GM23338 (cell line): ENCODE measurements at regions not wholly inside any gene's neighbourhood (a gene's known extent, or its start where the extent isn't known, plus 50 kb on each side); places are given as distances from the start of the nearest gene placed in this dataset.

Experiments
- ATAC-seq: fragments of 200-7000 bp; cut with Tn5 transposase; 3 replicates; pipeline ENCODE4 v1.9.1; 2020
- DNase-seq: peaks from one replicate; pipeline ENCODE4 v3.0.0-alpha.2; 2015; ENCODE audit warnings: low spot score
- H2AFZ ChIP-seq: fragments of 200-600 bp; sonication (generic); 2 replicates; pipeline ENCODE4 v1.8.0; 2016; ENCODE audit warnings: antibody characterized with exemption, mild to moderate bottlenecking, moderate library complexity
- H3F3A ChIP-seq: fragments of 200-600 bp; sonication (generic); replicated peaks from 2 replicates; pipeline ENCODE4 v1.8.0; 2017; ENCODE audit warnings: antibody characterized with exemption, mixed run types, low read depth
- H3K27ac ChIP-seq: fragments of 200-600 bp; sonication (generic); 2 replicates; pipeline ENCODE4 v1.6.1; 2016; ENCODE audit warnings: low read depth
- H3K27me3 ChIP-seq: fragments of 200-600 bp; sonication (generic); 2 replicates; pipeline ENCODE4 v1.8.0; 2016; ENCODE audit warnings: mild to moderate bottlenecking, mixed run types, moderate library complexity; ENCODE audit not compliant: insufficient read depth
- H3K36me3 ChIP-seq: fragments of 200-600 bp; sonication (generic); 2 replicates; pipeline ENCODE4 v1.8.0; 2016; ENCODE audit warnings: mild to moderate bottlenecking; ENCODE audit not compliant: insufficient read depth
- H3K4me1 ChIP-seq: fragments of 200-600 bp; sonication (generic); 2 replicates; pipeline ENCODE4 v1.8.0; 2016; ENCODE audit warnings: mild to moderate bottlenecking, moderate library complexity; ENCODE audit not compliant: insufficient read depth
- H3K4me2 ChIP-seq: fragments of 200-600 bp; sonication (generic); 2 replicates; pipeline ENCODE4 v1.7.1; 2017; ENCODE audit warnings: mixed run types
- H3K4me3 ChIP-seq: fragments of 200-600 bp; sonication (generic); 2 replicates; pipeline ENCODE4 v1.6.1; 2016; ENCODE audit warnings: mixed run types
- H3K79me2 ChIP-seq: fragments of 200-600 bp; sonication (generic); replicated peaks from 2 replicates; pipeline ENCODE4 v1.8.0; 2017; ENCODE audit warnings: mild to moderate bottlenecking; ENCODE audit not compliant: insufficient read depth
- H3K9me2 ChIP-seq: fragments of 200-600 bp; sonication (generic); 2 replicates; pipeline ENCODE4 v1.8.0; 2017; ENCODE audit not compliant: insufficient read depth
- H4K20me1 ChIP-seq: fragments of 200-600 bp; sonication (generic); replicated peaks from 2 replicates; pipeline ENCODE4 v1.8.0; 2017; ENCODE audit warnings: mild to moderate bottlenecking; ENCODE audit not compliant: insufficient read depth
- H3K27ac Mint-ChIP-seq: 2 replicates; pipeline ENCODE4 v1.8.0; 2020; ENCODE audit warnings: inconsistent platforms, mild to moderate bottlenecking, moderate library complexity, mixed read lengths
- H3K27me3 Mint-ChIP-seq: 3 replicates; pipeline ENCODE4 v1.8.0; 2022; ENCODE audit warnings: low read depth, mild to moderate bottlenecking, moderate library complexity, mixed read lengths, inconsistent platforms; ENCODE audit not compliant: insufficient read depth, poor library complexity
- H3K36me3 Mint-ChIP-seq: 3 replicates; pipeline ENCODE4 v1.8.0; 2021; ENCODE audit warnings: low read depth, mild to moderate bottlenecking, inconsistent platforms, moderate library complexity, mixed read lengths
- H3K4me1 Mint-ChIP-seq: 3 replicates; pipeline ENCODE4 v1.8.0; 2020; ENCODE audit warnings: mild to moderate bottlenecking, inconsistent platforms, mixed read lengths
- H3K4me3 Mint-ChIP-seq: 3 replicates; pipeline ENCODE4 v1.8.0; 2021; ENCODE audit warnings: moderate library complexity, mild to moderate bottlenecking, inconsistent platforms, mixed read lengths
- H3K9me3 Mint-ChIP-seq: 3 replicates; pipeline ENCODE4 v1.8.0; 2020; ENCODE audit warnings: moderate library complexity, mild to moderate bottlenecking, inconsistent platforms, mixed read lengths
- CREB1 ChIP-seq: fragments of 250-450 bp; sonication (Bioruptor Pico); IDR thresholded peaks from 2 replicates; pipeline ENCODE4 v1.5.0; 2020; ENCODE audit warnings: low read depth, mild to moderate bottlenecking, moderate library complexity
- ETS1 ChIP-seq: IDR thresholded peaks from 2 replicates; pipeline ENCODE4 v1.6.1; 2016; ENCODE audit warnings: antibody characterized with exemption
- EZH2 ChIP-seq: fragments of 200-600 bp; sonication (generic); IDR thresholded peaks from one replicate; pipeline ENCODE4 v1.8.0; 2017; ENCODE audit warnings: antibody characterized with exemption, mild to moderate bottlenecking, low read depth; ENCODE audit not compliant: unreplicated experiment
- EZH2phosphoT487 ChIP-seq: fragments of 200-600 bp; sonication (generic); IDR thresholded peaks from one replicate; pipeline ENCODE4 v1.8.1; 2018; ENCODE audit warnings: antibody characterized with exemption; ENCODE audit not compliant: unreplicated experiment
- JUNB ChIP-seq: IDR thresholded peaks from one replicate; pipeline ENCODE4 v1.6.1; 2016; ENCODE audit warnings: antibody characterized with exemption; ENCODE audit not compliant: unreplicated experiment
- NANOG ChIP-seq: IDR thresholded peaks from 2 replicates; pipeline ENCODE4 v1.6.1; 2016; ENCODE audit warnings: antibody characterized with exemption, borderline replicate concordance
- STAT1 ChIP-seq: IDR thresholded peaks from one replicate; pipeline ENCODE4 v1.6.1; 2016; ENCODE audit warnings: antibody characterized with exemption; ENCODE audit not compliant: unreplicated experiment
- ZNF114 ChIP-seq: fragments of 250-450 bp; sonication (Bioruptor Pico); IDR thresholded peaks from 2 replicates; pipeline ENCODE4 v1.5.0; 2020; ENCODE audit warnings: mild to moderate bottlenecking, moderate library complexity
- ZNF331 ChIP-seq: fragments of 250-450 bp; sonication (Bioruptor Pico); IDR thresholded peaks from 2 replicates; pipeline ENCODE4 v1.5.0; 2020; ENCODE audit warnings: low read depth, mild to moderate bottlenecking, moderate library complexity
- TF ChIP-seq, protein P1 (sequence below), 2 experiments: fragments of 200-600 bp in 1 of 2; sonication (generic) in 1 of 2; conservative IDR thresholded peaks; 2 replicates each; pipeline versions ENCODE4 v1.5.1 to v1.6.1; 2016 to 2017; ENCODE audit warnings: antibody characterized with exemption in 2 of 2, low read depth in 2 of 2, mild to moderate bottlenecking in 2 of 2, moderate library complexity in 1 of 2
- TF ChIP-seq, protein P2 (sequence below): fragments of 250-450 bp; sonication (Bioruptor Pico); IDR thresholded peaks from 2 replicates; pipeline ENCODE4 v1.5.0; 2020; ENCODE audit warnings: mild to moderate bottlenecking, moderate library complexity

DNA sequence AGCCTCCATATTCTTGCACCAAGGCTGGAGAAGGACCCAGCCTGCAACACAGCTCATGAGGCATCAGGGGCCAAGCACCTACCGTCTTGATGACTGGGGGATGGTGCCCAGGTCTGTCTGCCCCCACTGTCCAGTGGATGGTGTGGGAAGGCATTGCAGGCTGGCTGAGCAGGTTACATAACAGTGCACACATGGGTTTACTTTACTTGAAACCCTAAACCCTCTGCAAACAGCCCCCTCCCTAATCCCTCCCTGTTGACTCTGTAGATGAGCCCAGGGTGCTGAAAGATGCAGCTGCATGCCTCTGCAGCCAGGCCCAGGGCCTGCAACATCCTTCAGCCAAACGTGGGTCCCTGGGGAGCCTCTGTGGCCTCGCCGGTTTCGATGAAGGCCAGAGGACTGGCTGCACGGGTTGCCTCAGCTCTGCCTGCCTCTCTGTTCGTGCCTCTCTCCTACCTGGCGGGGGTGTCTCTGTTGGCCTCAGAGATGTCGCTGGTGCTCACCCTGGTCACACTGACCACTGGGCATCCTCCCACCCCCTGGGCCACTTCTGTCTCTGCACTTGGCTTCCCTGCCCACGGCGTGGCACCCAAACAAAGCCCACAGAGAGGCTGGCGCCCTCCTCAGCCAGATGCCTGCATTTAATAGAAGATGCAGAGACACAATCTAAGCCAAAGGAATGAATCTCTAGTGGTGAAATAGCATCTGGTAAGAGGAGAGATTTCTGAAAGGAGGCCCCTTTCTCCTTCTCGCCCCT is 95.1 kb downstream of the METRNL start:
- no peak for TF ChIP-seq ETS1
- TF ChIP-seq, protein P1, sequence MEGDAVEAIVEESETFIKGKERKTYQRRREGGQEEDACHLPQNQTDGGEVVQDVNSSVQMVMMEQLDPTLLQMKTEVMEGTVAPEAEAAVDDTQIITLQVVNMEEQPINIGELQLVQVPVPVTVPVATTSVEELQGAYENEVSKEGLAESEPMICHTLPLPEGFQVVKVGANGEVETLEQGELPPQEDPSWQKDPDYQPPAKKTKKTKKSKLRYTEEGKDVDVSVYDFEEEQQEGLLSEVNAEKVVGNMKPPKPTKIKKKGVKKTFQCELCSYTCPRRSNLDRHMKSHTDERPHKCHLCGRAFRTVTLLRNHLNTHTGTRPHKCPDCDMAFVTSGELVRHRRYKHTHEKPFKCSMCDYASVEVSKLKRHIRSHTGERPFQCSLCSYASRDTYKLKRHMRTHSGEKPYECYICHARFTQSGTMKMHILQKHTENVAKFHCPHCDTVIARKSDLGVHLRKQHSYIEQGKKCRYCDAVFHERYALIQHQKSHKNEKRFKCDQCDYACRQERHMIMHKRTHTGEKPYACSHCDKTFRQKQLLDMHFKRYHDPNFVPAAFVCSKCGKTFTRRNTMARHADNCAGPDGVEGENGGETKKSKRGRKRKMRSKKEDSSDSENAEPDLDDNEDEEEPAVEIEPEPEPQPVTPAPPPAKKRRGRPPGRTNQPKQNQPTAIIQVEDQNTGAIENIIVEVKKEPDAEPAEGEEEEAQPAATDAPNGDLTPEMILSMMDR (conservative IDR thresholded peaks at IDR 0.05; ENCODE audit: low read depth in 2 of 2): 0 out of 4 replicates have a peak, but pooled peaks have one; percentile 13 to 15
- no peak overlapping the region for H3K4me2 ChIP-seq
- no peak overlapping the region for H3K27ac ChIP-seq
- H3K4me1 Mint-ChIP-seq: peaks cover 8% of the 10 kb centered on the region
- no peak overlapping the region for H3K4me3 ChIP-seq
- H3K27me3 ChIP-seq: no peaks in the 10 kb centered on the region
- H3K9me3 Mint-ChIP-seq: no peaks in the 10 kb centered on the region
- no peaks in the 10 kb centered on the region for H3K36me3 Mint-ChIP-seq
- ATAC-seq (no peak; the same call in 2 of the 3 replicates), DNase-seq (no peak)
- no peaks in the 10 kb centered on the region for H3K79me2 ChIP-seq
- no peaks in the 10 kb centered on the region for H4K20me1 ChIP-seq
- H3K9me2 ChIP-seq: peaks cover under 1% of the 10 kb centered on the region; the same call in 1 of the 2 replicates
- no peaks in the 10 kb centered on the region for H3K36me3 ChIP-seq
- H2AFZ ChIP-seq: no peak overlapping the region
- H3F3A ChIP-seq: no peaks in the 10 kb centered on the region
- no peak overlapping the region for H3K27ac Mint-ChIP-seq
- peaks cover 5% of the 10 kb centered on the region for H3K27me3 Mint-ChIP-seq
- H3K4me3 Mint-ChIP-seq: no peak overlapping the region
- no peaks in the 10 kb centered on the region for H3K4me1 ChIP-seq

- Histone ChIP-seq H3F3A (no peaks in the 10 kb centered on the region), H3K4me3 (no peak overlapping the region), H3K27me3 (no peaks in the 10 kb centered on the region), H3K79me2 (no peaks in the 10 kb centered on the region), H3K9me2 (no peaks in the 10 kb centered on the region), H2AFZ (no peak overlapping the region), H4K20me1 (no peaks in the 10 kb centered on the region), H3K4me2 (no peak overlapping the region), H3K4me1 (no peaks in the 10 kb centered on the region), H3K27ac (no peak overlapping the region), H3K36me3 (no peaks in the 10 kb centered on the region)
- Mint-ChIP-seq H3K4me3 (no peak overlapping the region), H3K9me3 (no peaks in the 10 kb centered on the region), H3K36me3 (no peaks in the 10 kb centered on the region), H3K4me1 (peaks cover 8% of the 10 kb centered on the region), H3K27me3 (peaks cover 7% of the 10 kb centered on the region), H3K27ac (no peak overlapping the region)
- ATAC-seq (no peak), DNase-seq (no peak)
- TF ChIP-seq NANOG (no peak), ZNF114 (CRISPR knock-in tag) (no peak), EZH2phosphoT487 (no peak), EZH2 (no peak), STAT1 (no peak), CREB1 (CRISPR knock-in tag) (no peak), ZNF331 (CRISPR knock-in tag) (no peak), JUNB (no peak)
- TF ChIP-seq, protein P2, sequence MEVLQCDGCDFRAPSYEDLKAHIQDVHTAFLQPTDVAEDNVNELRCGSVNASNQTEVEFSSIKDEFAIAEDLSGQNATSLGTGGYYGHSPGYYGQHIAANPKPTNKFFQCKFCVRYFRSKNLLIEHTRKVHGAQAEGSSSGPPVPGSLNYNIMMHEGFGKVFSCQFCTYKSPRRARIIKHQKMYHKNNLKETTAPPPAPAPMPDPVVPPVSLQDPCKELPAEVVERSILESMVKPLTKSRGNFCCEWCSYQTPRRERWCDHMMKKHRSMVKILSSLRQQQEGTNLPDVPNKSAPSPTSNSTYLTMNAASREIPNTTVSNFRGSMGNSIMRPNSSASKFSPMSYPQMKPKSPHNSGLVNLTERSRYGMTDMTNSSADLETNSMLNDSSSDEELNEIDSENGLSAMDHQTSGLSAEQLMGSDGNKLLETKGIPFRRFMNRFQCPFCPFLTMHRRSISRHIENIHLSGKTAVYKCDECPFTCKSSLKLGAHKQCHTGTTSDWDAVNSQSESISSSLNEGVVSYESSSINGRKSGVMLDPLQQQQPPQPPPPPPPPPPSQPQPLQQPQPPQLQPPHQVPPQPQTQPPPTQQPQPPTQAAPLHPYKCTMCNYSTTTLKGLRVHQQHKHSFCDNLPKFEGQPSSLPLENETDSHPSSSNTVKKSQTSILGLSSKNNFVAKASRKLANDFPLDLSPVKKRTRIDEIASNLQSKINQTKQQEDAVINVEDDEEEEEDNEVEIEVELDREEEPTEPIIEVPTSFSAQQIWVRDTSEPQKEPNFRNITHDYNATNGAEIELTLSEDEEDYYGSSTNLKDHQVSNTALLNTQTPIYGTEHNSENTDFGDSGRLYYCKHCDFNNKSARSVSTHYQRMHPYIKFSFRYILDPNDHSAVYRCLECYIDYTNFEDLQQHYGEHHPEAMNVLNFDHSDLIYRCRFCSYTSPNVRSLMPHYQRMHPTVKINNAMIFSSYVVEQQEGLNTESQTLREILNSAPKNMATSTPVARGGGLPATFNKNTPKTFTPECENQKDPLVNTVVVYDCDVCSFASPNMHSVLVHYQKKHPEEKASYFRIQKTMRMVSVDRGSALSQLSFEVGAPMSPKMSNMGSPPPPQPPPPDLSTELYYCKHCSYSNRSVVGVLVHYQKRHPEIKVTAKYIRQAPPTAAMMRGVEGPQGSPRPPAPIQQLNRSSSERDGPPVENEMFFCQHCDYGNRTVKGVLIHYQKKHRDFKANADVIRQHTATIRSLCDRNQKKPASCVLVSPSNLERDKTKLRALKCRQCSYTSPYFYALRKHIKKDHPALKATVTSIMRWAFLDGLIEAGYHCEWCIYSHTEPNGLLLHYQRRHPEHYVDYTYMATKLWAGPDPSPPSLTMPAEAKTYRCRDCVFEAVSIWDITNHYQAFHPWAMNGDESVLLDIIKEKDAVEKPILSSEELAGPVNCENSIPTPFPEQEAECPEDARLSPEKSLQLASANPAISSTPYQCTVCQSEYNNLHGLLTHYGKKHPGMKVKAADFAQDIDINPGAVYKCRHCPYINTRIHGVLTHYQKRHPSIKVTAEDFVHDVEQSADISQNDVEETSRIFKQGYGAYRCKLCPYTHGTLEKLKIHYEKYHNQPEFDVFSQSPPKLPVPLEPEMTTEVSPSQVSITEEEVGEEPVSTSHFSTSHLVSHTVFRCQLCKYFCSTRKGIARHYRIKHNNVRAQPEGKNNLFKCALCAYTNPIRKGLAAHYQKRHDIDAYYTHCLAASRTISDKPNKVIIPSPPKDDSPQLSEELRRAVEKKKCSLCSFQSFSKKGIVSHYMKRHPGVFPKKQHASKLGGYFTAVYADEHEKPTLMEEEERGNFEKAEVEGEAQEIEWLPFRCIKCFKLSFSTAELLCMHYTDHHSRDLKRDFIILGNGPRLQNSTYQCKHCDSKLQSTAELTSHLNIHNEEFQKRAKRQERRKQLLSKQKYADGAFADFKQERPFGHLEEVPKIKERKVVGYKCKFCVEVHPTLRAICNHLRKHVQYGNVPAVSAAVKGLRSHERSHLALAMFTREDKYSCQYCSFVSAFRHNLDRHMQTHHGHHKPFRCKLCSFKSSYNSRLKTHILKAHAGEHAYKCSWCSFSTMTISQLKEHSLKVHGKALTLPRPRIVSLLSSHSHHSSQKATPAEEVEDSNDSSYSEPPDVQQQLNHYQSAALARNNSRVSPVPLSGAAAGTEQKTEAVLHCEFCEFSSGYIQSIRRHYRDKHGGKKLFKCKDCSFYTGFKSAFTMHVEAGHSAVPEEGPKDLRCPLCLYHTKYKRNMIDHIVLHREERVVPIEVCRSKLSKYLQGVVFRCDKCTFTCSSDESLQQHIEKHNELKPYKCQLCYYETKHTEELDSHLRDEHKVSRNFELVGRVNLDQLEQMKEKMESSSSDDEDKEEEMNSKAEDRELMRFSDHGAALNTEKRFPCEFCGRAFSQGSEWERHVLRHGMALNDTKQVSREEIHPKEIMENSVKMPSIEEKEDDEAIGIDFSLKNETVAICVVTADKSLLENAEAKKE (CRISPR knock-in tag): no peak
Measured at GRCh38 chr17:83175119-83175821, 95.9 kb downstream of the METRNL start.
